ENCODE measurements at regions not wholly inside any gene's neighbourhood (a gene's known extent, or its start where the extent isn't known, plus 50 kb on each side); places are given as distances from the start of the nearest gene placed in this dataset.

DNA sequence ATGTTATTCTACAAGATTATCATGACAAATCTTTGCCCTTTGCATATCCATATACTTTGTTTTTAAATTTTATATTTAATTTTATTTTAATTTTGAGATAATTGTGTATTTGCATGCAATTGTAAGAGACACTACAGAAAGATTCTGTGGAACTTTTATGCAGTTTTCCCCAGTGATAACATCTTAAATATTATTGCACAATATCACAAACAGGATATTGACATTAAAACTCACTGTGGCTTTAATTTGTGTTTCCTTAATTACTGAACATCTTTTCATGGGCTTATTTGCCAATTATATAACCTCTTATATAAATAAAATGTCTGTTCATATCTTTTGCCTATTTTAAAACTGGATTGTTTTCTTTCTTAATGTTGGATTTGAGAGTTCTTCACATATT, 95.6 kb downstream of the ASCL1 start:
- TF ChIP-seq POLR2AphosphoS5 (IDR thresholded peaks at IDR 0.05): no peak
- TF ChIP-seq, protein P1, sequence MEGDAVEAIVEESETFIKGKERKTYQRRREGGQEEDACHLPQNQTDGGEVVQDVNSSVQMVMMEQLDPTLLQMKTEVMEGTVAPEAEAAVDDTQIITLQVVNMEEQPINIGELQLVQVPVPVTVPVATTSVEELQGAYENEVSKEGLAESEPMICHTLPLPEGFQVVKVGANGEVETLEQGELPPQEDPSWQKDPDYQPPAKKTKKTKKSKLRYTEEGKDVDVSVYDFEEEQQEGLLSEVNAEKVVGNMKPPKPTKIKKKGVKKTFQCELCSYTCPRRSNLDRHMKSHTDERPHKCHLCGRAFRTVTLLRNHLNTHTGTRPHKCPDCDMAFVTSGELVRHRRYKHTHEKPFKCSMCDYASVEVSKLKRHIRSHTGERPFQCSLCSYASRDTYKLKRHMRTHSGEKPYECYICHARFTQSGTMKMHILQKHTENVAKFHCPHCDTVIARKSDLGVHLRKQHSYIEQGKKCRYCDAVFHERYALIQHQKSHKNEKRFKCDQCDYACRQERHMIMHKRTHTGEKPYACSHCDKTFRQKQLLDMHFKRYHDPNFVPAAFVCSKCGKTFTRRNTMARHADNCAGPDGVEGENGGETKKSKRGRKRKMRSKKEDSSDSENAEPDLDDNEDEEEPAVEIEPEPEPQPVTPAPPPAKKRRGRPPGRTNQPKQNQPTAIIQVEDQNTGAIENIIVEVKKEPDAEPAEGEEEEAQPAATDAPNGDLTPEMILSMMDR (IDR thresholded peaks at IDR 0.05): no peak
- TF ChIP-seq EP300 (IDR thresholded peaks at IDR 0.05): no peak
- no peak for TF ChIP-seq POLR2A (IDR thresholded peaks at IDR 0.05)

Measured in stomach (tissue), 4 donors.